GM12873 (cell line): ENCODE measurements at regions not wholly inside any gene's neighbourhood (a gene's known extent, or its start where the extent isn't known, plus 50 kb on each side); places are given as distances from the start of the nearest gene placed in this dataset.

Source experiments
- CTCF ChIP-seq: IDR thresholded peaks from 2 replicates; pipeline ENCODE4 v1.5.1; 2012; ENCODE audit warnings: low read depth, mild to moderate bottlenecking, moderate library complexity, low read length, control low read depth; ENCODE audit not compliant: insufficient read depth; ENCODE audit errors: missing control alignments

DNA sequence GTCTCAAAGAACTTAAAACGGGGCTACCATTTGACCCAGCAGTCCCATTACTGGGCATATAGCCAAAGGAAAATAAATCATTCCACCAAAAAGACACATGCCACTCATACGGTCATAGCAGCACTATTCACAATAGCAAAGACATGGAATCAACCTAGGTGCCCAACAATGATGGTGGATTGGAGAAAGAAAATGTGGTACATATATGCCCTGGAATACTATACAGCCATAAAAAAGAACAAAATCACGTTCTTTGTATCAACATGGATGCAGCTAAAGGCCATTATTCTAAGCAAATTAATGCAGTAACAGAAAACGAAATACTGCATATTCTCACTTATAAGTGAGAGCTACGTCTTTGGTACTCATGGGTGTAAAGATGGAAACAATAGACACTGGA is 138.1 kb upstream of the NEIL3 start:
- no peak for TF ChIP-seq CTCF

GRCh38 chr4:177175473-177175872 is 134.2 kb upstream of the NEIL3 start:
- TF ChIP-seq CTCF, result no peak

DNA sequence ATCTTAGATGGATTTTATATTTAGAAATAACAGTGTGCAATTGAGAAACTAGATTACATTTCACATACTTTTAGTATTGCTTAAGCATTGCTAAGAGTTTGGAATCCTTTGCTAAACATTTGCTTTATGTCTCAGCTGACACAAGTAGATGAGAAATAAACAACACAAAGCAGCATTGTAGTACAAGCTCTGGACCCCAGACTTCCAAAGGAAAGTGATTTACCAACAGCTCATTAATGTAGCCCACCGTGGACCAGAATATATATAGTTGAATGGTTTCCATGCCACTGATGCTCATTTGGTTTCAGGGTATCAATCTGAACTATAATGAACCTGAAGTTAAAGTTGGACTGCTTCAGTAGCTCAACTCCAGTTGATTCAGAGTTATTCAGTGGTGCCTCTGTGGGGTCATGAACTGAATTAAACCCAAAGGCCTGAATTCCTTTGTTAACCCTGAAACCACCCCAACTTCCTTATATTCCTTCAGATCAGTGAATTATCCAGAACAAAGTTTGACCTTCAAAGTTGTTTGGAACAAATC is 132.1 kb upstream of the NEIL3 start:
- TF ChIP-seq CTCF, result no peak

- no peak for TF ChIP-seq CTCF
Measured at GRCh38 chr4:177178246-177178645, 131.4 kb upstream of the NEIL3 start.

- no peak for TF ChIP-seq CTCF
Measured at GRCh38 chr4:177182166-177182565, 127.5 kb upstream of the NEIL3 start.

DNA sequence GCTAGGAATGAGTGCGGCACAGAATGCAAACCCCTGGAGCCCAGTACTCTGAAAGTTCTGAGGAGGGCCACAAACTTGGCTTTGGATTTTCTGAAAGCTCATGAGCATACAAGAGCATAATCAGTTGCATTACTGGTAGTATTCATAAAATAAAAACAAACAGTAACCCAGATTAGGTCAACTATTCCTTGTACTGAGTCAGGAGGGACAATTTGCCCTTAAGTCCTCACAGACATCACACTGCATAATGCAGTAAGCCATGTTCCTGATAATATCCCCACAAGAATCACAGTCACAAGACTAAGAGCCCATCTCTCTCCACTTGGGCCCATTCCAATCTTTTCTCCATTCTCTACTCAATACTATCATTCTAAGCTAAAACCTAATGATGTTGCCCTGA is 126.9 kb upstream of the NEIL3 start:
- TF ChIP-seq CTCF, result no peak

- no peak for TF ChIP-seq CTCF
Measured at GRCh38 chr4:177185151-177185550, 124.5 kb upstream of the NEIL3 start.
